NCI-H510A treated with DMSO at 0.1 percent for 48 hours (cell line): ENCODE measurements at regions not wholly inside any gene's neighbourhood (a gene's known extent, or its start where the extent isn't known, plus 50 kb on each side); places are given as distances from the start of the nearest gene placed in this dataset.

Experiments used
- DNase-seq: peaks from one replicate; lab custom pipeline; 2025; lab: John Stamatoyannopoulos, UW

- DNase-seq, result no peak
Observed at GRCh38 chr11:19403196-19403895, 162.6 kb upstream of the E2F8 start.

GRCh38 chr11:19400296-19400695, 159.6 kb upstream of the E2F8 start:
- no peak for DNase-seq

- DNase-seq, result no peak
Observed at GRCh38 chr11:19398772-19399527, 158.2 kb upstream of the E2F8 start.

- no peak for DNase-seq
Observed at GRCh38 chr11:19398273-19398672, 157.5 kb upstream of the E2F8 start.

- no peak for DNase-seq
Observed at GRCh38 chr11:19395050-19395449, 154.3 kb upstream of the E2F8 start.

GRCh38 chr11:19394525-19395016, 153.8 kb upstream of the E2F8 start:
- DNase-seq, result no peak

GRCh38 chr11:19393941-19394340, 153.2 kb upstream of the E2F8 start:
- DNase-seq, result no peak

- no peak for DNase-seq
Observed at GRCh38 chr11:19392847-19393518, 152.2 kb upstream of the E2F8 start.

GRCh38 chr11:19392321-19392720, 151.6 kb upstream of the E2F8 start:
- no peak for DNase-seq

GRCh38 chr11:19391652-19392051, 150.9 kb upstream of the E2F8 start:
- no peak for DNase-seq

- no peak for DNase-seq
Observed at GRCh38 chr11:19391026-19391425, 150.3 kb upstream of the E2F8 start.

- DNase-seq, result no peak
Observed at GRCh38 chr11:19389787-19390303, 149.1 kb upstream of the E2F8 start.

- DNase-seq, result no peak
Observed at GRCh38 chr11:19382131-19382611, 141.4 kb upstream of the E2F8 start.

- DNase-seq, result no peak
Observed at GRCh38 chr11:19380375-19380774, 139.6 kb upstream of the E2F8 start.

- DNase-seq, result no peak
Observed at GRCh38 chr11:19379465-19379864, 138.7 kb upstream of the E2F8 start.

GRCh38 chr11:19378814-19379213, 138.1 kb upstream of the E2F8 start:
- DNase-seq, result no peak

GRCh38 chr11:19377881-19378280, 137.1 kb upstream of the E2F8 start:
- DNase-seq, result no peak

GRCh38 chr11:19375440-19375839, 134.7 kb upstream of the E2F8 start:
- DNase-seq, result no peak

- no peak for DNase-seq
Observed at GRCh38 chr11:19374151-19374569, 133.4 kb upstream of the E2F8 start.

- DNase-seq, result no peak
Observed at GRCh38 chr11:19372381-19372780, 131.6 kb upstream of the E2F8 start.

GRCh38 chr11:19370100-19370861, 129.5 kb upstream of the E2F8 start:
- DNase-seq, result no peak
